NCI-H524 (cell line): ENCODE measurements at regions not wholly inside any gene's neighbourhood (a gene's known extent, or its start where the extent isn't known, plus 50 kb on each side); places are given as distances from the start of the nearest gene placed in this dataset.
A peak's percentile ranks its signal among the peaks of the same experiment; 100 is the strongest.

Experiments
- DNase-seq, 2 experiments: peaks; one replicate each; lab custom pipeline; 2025; lab: John Stamatoyannopoulos, UW

GRCh38 chr3:29186131-29186599, 94.7 kb upstream of the RBMS3 start:
- DNase-seq: no peak

GRCh38 chr3:29186982-29187725, 93.7 kb upstream of the RBMS3 start:
- DNase-seq: peak; percentile 67 to 87

DNA sequence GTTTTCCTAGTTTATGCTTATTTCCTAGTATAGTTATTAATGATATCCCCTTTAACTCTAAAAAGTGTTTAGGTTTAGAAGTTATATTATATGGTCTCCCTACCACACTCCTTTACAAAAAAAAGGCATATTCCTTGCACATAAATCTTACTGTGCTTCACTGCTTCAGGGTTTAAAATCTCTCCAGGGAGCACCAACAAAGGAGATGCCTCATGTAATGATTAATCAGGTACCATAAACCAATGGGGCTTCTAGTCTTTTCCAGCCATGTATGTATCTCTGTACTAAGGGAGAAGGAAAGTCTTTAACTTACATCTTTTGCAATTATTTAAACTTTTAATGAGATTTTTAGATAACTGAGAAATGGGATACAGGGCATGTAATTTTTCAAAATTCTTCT, 91.5 kb upstream of the RBMS3 start:
- no peak for DNase-seq

DNA sequence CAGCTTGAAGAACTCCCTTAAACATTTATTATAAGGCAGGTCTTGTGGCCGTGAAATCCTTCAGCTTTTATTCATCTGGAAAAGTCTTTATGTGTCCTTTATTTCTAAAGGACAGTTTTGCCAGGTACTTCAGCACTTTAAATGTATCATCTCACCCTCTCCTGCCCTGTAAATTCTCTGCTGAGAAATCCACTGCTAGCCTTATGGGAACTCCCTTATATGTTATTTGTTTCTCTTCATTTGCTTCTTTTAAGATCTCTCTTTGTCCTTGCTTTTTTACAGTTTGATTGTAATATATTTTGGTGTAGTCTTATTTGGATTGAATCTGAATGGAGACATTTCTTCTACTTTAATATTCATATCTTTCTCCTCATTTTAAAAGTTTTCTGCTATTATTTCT, 86.7 kb upstream of the RBMS3 start:
- no peak for DNase-seq

- no peak for DNase-seq
These were observed 85.8 kb upstream of the RBMS3 start for GRCh38 chr3:29195056-29195455.

DNA sequence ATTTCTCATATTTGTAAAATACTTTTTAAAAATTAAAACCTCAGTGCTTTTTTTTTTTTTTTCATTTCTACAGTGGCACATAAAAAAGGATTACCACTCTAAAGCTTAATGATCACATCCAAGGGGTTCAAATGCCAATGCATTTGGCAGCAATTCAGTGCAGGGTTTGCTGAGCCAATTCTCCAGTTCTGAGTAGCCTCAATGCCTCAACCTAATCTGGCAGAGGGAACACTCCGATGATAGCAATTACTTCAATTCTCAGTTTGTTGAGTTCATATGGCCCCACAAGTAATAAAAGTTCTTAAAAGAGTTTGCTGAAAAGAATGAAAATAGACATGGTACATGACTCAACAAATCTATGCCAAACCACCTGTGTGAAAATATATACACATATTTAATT, 79.3 kb upstream of the RBMS3 start:
- DNase-seq: no peak

DNA sequence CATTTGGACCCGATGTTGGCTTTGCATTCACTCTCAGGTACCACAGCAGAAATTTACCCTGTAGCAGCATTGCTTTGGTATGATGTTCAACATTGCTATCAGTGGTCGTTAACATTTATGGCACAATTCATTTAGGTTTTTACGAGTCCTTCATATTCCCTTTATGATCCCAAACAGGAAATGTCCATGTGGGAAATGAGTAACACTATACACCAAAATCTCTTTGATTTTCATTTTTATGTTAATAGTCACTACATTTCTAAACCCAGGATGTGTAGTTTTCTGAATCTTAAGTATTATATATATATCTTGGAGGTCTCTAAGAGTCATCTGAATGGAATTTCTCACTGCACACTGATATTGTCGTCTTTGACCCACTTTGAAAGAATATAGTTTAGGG, 78.5 kb upstream of the RBMS3 start:
- DNase-seq: no peak

DNA sequence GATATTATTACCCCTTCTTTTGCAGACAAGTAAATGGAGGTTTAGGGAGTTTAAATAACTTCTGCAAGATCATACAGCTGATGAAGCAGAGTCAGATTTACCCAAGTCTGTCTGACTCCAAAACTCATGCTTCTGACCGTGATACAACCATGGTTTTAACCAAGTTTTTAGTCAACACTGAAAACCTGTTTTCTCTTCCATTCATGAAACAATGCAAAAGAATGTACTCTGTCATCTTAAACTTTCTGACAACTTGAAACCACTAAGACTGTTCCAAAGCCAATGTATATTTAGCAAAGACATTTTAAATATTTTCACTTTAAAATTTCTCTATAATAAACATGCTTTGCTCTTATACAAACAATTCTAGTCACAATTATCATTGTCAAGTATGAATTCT, 77.0 kb upstream of the RBMS3 start:
- DNase-seq: no peak

- no peak for DNase-seq
These were observed 73.4 kb upstream of the RBMS3 start for GRCh38 chr3:29207427-29207826.

DNA sequence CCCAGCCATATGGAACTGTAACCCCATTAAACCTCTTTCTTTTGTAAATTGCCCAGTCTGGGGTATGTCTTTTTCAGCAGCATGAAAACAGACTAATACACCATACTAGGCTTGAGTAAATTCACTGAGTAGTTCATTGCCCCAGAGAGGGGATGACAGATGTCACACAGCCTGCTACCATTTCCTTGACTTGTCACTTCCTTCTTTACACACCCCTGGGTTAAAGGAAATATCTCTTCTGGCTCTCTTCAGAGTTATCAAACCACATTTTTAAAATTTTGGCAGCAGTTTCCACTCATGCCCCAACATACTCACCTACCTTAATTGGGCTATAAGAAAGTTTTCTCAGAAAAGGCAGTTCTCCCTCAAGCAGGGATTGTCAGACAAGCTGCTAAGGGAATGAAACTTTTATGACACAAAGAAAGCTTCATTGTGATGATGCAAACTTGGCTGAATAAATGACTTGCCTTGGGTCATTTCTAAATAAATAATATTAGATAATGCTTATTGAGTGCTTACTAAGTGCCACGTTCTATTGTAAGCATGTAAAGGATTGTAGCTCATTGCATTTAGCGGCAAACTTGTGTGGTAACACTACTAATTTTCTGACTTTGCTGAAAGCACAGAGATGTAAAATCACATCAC, 68.0 kb upstream of the RBMS3 start:
- peak in 1 of 2 experiments; percentile 19 for DNase-seq

- DNase-seq: peak in 1 of 2 experiments; percentile 64
These were observed 66.7 kb upstream of the RBMS3 start for GRCh38 chr3:29214009-29214658.

GRCh38 chr3:29215948-29216347, 64.9 kb upstream of the RBMS3 start:
- no peak for DNase-seq

GRCh38 chr3:29226706-29227105, 54.2 kb upstream of the RBMS3 start:
- no peak for DNase-seq

DNA sequence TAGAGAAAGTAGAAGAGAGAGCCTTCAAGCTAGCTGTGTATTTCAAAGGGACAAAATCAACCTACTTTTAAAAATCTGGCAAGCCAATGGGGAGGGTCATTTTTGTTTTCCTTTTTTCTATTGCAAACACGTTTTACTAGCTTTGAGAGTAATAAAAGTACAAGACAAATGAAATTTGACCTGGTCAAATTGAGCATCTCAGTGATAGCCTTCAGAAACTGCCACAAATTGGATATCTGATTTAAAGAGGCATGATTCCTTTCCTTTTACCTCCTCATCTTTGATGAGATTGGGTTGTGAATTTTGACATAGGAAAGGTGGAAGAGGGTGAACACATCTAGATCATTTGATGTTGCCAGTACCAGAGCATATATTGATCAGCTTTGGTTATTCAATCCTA, 53.6 kb upstream of the RBMS3 start:
- DNase-seq: no peak
